H1 (cell line): ENCODE measurements at regions not wholly inside any gene's neighbourhood (a gene's known extent, or its start where the extent isn't known, plus 50 kb on each side); places are given as distances from the start of the nearest gene placed in this dataset.

ENCODE experiments used
- CTCF ChIA-PET: fragments of 300-600 bp; sonication (Branson Sonifier 250); formaldehyde crosslinking; loops from one replicate; lab custom pipeline; 2021; ENCODE audit not compliant: partially characterized antibody; lab: Charles Lee
- POLR2A ChIA-PET: fragments of 300-600 bp; sonication (Branson Sonifier 250); formaldehyde crosslinking; loops from one replicate; lab custom pipeline; 2021; ENCODE audit warnings: inconsistent platforms; ENCODE audit not compliant: partially characterized antibody; lab: Charles Lee
- DNase-seq, 2 experiments: peaks; one replicate each; pipeline versions ENCODE4 v3.0.0 to v3.0.0-alpha.2; 2010 to 2022; ENCODE audit warnings: low spot score in 2 of 2, low read depth in 1 of 2, mixed read lengths in 1 of 2
- FAIRE-seq: peaks from 2 replicates; lab custom pipeline; 2011; peaks lifted over from hg19 to GRCh38; lab: Jason Lieb, UNC
- H2AFZ ChIP-seq: 2 replicates; pipeline ENCODE4 v1.8.1; 2012; ENCODE audit warnings: low read length, inconsistent platforms
- H2AK5ac ChIP-seq: 2 replicates; pipeline ENCODE4 v1.6.1; 2013; ENCODE audit warnings: low read depth, low read length
- H2BK120ac ChIP-seq: replicated peaks from 2 replicates; pipeline ENCODE3; 2013; ENCODE audit warnings: low read depth, low read length, inconsistent platforms
- H2BK12ac ChIP-seq: 2 replicates; pipeline ENCODE4 v1.6.1; 2013; ENCODE audit warnings: low read depth, low read length
- H2BK15ac ChIP-seq: 2 replicates; pipeline ENCODE4 v1.6.1; 2013; ENCODE audit warnings: low read length
- H2BK20ac ChIP-seq: 2 replicates; pipeline ENCODE4 v1.6.1; 2013; ENCODE audit warnings: low read length
- H2BK5ac ChIP-seq: 2 replicates; pipeline ENCODE4 v1.6.1; 2013; ENCODE audit warnings: low read depth, low read length
- H3K14ac ChIP-seq: 2 replicates; pipeline ENCODE4 v1.6.1; 2013; ENCODE audit warnings: inconsistent platforms; ENCODE audit not compliant: insufficient read length
- H3K18ac ChIP-seq: 2 replicates; pipeline ENCODE4 v1.6.1; 2013; ENCODE audit warnings: low read length; ENCODE audit errors: extremely low read depth
- H3K23ac ChIP-seq: 2 replicates; pipeline ENCODE4 v1.6.1; 2013; ENCODE audit warnings: inconsistent platforms; ENCODE audit not compliant: insufficient read length
- H3K23me2 ChIP-seq: 2 replicates; pipeline ENCODE4 v1.6.1; 2013; ENCODE audit warnings: low read depth, low read length
- H3K27ac ChIP-seq: 2 replicates; pipeline ENCODE4 v1.6.1; 2011; ENCODE audit warnings: low read depth, low read length, inconsistent platforms
- H3K27me3 ChIP-seq, 4 experiments: replicated peaks in 1 of 4; 1 replicate in 1 of 4; 2 replicates in 3 of 4; pipeline versions ENCODE4 v1.6.1 to v1.8.1; 2011 to 2013; ENCODE audit warnings: low read length in 3 of 4, mild to moderate bottlenecking in 3 of 4, inconsistent platforms in 2 of 4, mixed read lengths in 2 of 4, moderate library complexity in 1 of 4; ENCODE audit not compliant: control insufficient read depth in 3 of 4, insufficient read depth in 3 of 4; ENCODE audit errors: extremely low read depth in 1 of 4
- H3K36me3 ChIP-seq, 4 experiments: 2 replicates each; pipeline versions ENCODE4 v1.6.1 to v1.8.1; 2011 to 2013; ENCODE audit warnings: mild to moderate bottlenecking in 4 of 4, low read length in 3 of 4, moderate library complexity in 2 of 4, control low read depth in 1 of 4, inconsistent platforms in 1 of 4; ENCODE audit not compliant: insufficient read depth in 4 of 4, control insufficient read depth in 2 of 4
- H3K4ac ChIP-seq: replicated peaks from 2 replicates; pipeline ENCODE3; 2013; ENCODE audit warnings: low read length, low read depth, mixed read lengths, inconsistent platforms; ENCODE audit not compliant: insufficient read length
- H3K4me1 ChIP-seq, 4 experiments: replicated peaks in 1 of 4; 1 replicate in 1 of 4; 2 replicates in 3 of 4; pipeline versions ENCODE4 v1.6.1 to v1.8.1; 2011 to 2013; ENCODE audit warnings: low read length in 3 of 4, inconsistent platforms in 2 of 4, mixed read lengths in 1 of 4; ENCODE audit not compliant: insufficient read depth in 4 of 4, control insufficient read depth in 3 of 4
- H3K4me2 ChIP-seq, 2 experiments: 2 replicates each; pipeline versions ENCODE4 v1.6.1 to v1.8.1; 2011 to 2013; ENCODE audit warnings: low read depth in 2 of 2, low read length in 2 of 2, control low read depth in 1 of 2, inconsistent platforms in 1 of 2, mild to moderate bottlenecking in 1 of 2; ENCODE audit not compliant: insufficient read depth in 1 of 2
- H3K4me3 ChIP-seq, 4 experiments: fragments of 200-600, 300-600 bp in 1 of 4; sonication (generic), shearing (Covaris generic), sonication (Bioruptor Twin) in 1 of 4; 2 replicates each; pipeline versions ENCODE4 v1.5.1 to v1.8.1; 2011 to 2016; ENCODE audit warnings: low read length in 4 of 4, low read depth in 3 of 4, control low read depth in 2 of 4, inconsistent platforms in 2 of 4, mild to moderate bottlenecking in 2 of 4, mixed read lengths in 1 of 4, moderate library complexity in 1 of 4; ENCODE audit not compliant: insufficient read depth in 2 of 4; ENCODE audit errors: extremely low read depth in 1 of 4
- H3K56ac ChIP-seq: replicated peaks from 2 replicates; pipeline ENCODE3; 2013; ENCODE audit warnings: low read depth, mild to moderate bottlenecking, mixed read lengths, low read length, inconsistent platforms; ENCODE audit not compliant: insufficient read length
- H3K79me1 ChIP-seq: 2 replicates; pipeline ENCODE4 v1.6.1; 2013; ENCODE audit warnings: low read depth, low read length, control low read depth
- H3K79me2 ChIP-seq, 2 experiments: 2 replicates each; pipeline versions ENCODE4 v1.6.1 to v1.8.1; 2012 to 2013; ENCODE audit warnings: low read length in 2 of 2, mild to moderate bottlenecking in 2 of 2, inconsistent platforms in 1 of 2; ENCODE audit not compliant: insufficient read depth in 2 of 2, control insufficient read depth in 1 of 2
- H3K9ac ChIP-seq, 4 experiments: replicated peaks in 1 of 4; 1 replicate in 1 of 4; 2 replicates in 3 of 4; pipeline versions ENCODE4 v1.6.1 to v1.8.1; 2011 to 2013; ENCODE audit warnings: low read depth in 3 of 4, low read length in 3 of 4, control low read depth in 2 of 4, mild to moderate bottlenecking in 2 of 4, moderate library complexity in 2 of 4, inconsistent platforms in 1 of 4; ENCODE audit errors: extremely low read depth in 1 of 4
- H3K9me3 ChIP-seq, 2 experiments: 2 replicates each; pipeline versions ENCODE4 v1.6.1 to v1.8.1; 2012 to 2013; ENCODE audit warnings: mild to moderate bottlenecking in 2 of 2, moderate library complexity in 2 of 2, control low read depth in 1 of 2, inconsistent platforms in 1 of 2, low read depth in 1 of 2, low read length in 1 of 2, mixed read lengths in 1 of 2; ENCODE audit not compliant: insufficient read depth in 2 of 2
- H4K20me1 ChIP-seq, 2 experiments: replicated peaks in 1 of 2; 2 replicates each; pipeline versions ENCODE3 to v1.8.1; 2011 to 2013; ENCODE audit warnings: inconsistent platforms in 2 of 2, low read length in 2 of 2, mild to moderate bottlenecking in 1 of 2; ENCODE audit not compliant: insufficient read depth in 2 of 2, control insufficient read depth in 1 of 2
- H4K5ac ChIP-seq: 2 replicates; pipeline ENCODE4 v1.6.1; 2013; ENCODE audit warnings: low read length, low read depth, mixed read lengths, inconsistent platforms; ENCODE audit not compliant: insufficient read length
- H4K8ac ChIP-seq: 2 replicates; pipeline ENCODE4 v1.8.0; 2013; ENCODE audit warnings: mild to moderate bottlenecking, moderate library complexity, low read length, inconsistent platforms; ENCODE audit not compliant: insufficient read depth; ENCODE audit errors: extremely low read depth
- H4K91ac ChIP-seq: replicated peaks from 2 replicates; pipeline ENCODE3; 2013; ENCODE audit warnings: low read length, mixed read lengths, inconsistent platforms; ENCODE audit not compliant: insufficient read length
- BRCA1 ChIP-seq: IDR thresholded peaks from 2 replicates; pipeline ENCODE4 v1.6.1; 2012; ENCODE audit warnings: low read depth, low read length, improper control_type of control experiment
- MAFK ChIP-seq: IDR thresholded peaks from 2 replicates; pipeline ENCODE4 v1.6.1; 2012; ENCODE audit warnings: low read depth, mild to moderate bottlenecking, improper control_type of control experiment, low read length
- TBP ChIP-seq: IDR thresholded peaks from 2 replicates; pipeline ENCODE4 v1.6.1; 2011; ENCODE audit warnings: low read depth, low read length, improper control_type of control experiment
- WGBS, 2 experiments: shearing (Covaris generic) in 1 of 2; methylation state at CpG; one replicate each; pipeline versions ENCODE4 v1.1.6 to v1.1.7; 2013 to 2015; ENCODE audit warnings: low lambda C conversion rate in 2 of 2, mixed read lengths in 2 of 2, inconsistent platforms in 1 of 2, low coverage in 1 of 2, missing lambda C conversion rate in 1 of 2; ENCODE audit not compliant: insufficient replicate concordance in 2 of 2, insufficient coverage in 1 of 2, insufficient read length in 1 of 2; ENCODE audit errors: extremely low coverage in 1 of 2, missing lambda C conversion rate in 1 of 2; 5-methylcytosine and 5-hydroxymethylcytosine counted together

DNA sequence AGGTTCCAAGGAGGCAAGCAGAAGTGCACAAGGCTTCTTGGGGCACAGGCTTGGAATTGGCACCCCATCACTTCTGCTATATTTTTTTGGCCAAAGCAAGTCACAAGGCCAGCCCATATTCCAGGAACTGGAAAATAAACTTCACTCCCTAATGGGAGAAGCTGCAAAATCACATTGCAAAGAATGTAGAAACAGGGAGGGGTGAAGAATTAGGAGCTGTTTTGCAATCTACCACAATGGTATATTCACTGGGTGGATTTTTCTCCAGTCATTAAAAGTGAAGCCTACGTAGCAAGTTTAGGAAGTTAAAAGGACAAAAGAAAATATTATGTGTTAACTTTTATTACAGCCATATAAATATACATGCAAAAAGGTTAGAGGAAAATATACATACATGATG is 464.8 kb downstream of the COG6 start:
- no peak overlapping the region for H3K4ac ChIP-seq
- no peak overlapping the region for H2BK15ac ChIP-seq
- H2AK5ac ChIP-seq: no peak overlapping the region
- H3K36me3 ChIP-seq: no peaks in the 10 kb centered on the region
- H4K91ac ChIP-seq: no peak overlapping the region
- TF ChIP-seq TBP: no peak
- no peak for TF ChIP-seq MAFK
- no peak for TF ChIP-seq BRCA1
- no peak overlapping the region for H3K4me2 ChIP-seq
- H3K27me3 ChIP-seq: no peaks in the 10 kb centered on the region; a peak in 1 of 7 replicates
- no peak for DNase-seq
- no peak overlapping the region for H3K4me3 ChIP-seq
- no peak overlapping the region for H2AFZ ChIP-seq
- H3K23me2 ChIP-seq: no peaks in the 10 kb centered on the region
- H3K14ac ChIP-seq: no peak overlapping the region
- no peaks in the 10 kb centered on the region for H3K79me1 ChIP-seq
- H3K27ac ChIP-seq: no peak overlapping the region
- H2BK5ac ChIP-seq: no peak overlapping the region
- peaks cover 0 to 5% of the 10 kb centered on the region in 2 experiments; a peak in 1 of 4 replicates for H3K9me3 ChIP-seq
- H3K18ac ChIP-seq: no peak overlapping the region
- no peak overlapping the region for H3K23ac ChIP-seq
- no peaks in the 10 kb centered on the region for H3K79me2 ChIP-seq
- H4K20me1 ChIP-seq: no peaks in the 10 kb centered on the region
- no peak overlapping the region for H4K5ac ChIP-seq
- WGBS, 2 experiments: 100% methylated on average over 1 of the region's 1 CpG; no CpG with 5 or more reads in 1 of the 2 experiments
- no peak for FAIRE-seq
- CTCF ChIA-PET: no interaction called here
- H3K4me1 ChIP-seq: peaks cover 0 to 3% (median 1%) of the 10 kb centered on the region in 4 experiments; a peak in 2 of 7 replicates
- H2BK20ac ChIP-seq: no peak overlapping the region
- POLR2A ChIA-PET: no interaction called here
- no peak overlapping the region for H2BK120ac ChIP-seq
- H2BK12ac ChIP-seq: no peak overlapping the region
- no peak overlapping the region for H3K9ac ChIP-seq
- no peak overlapping the region for H3K56ac ChIP-seq
- no peak overlapping the region for H4K8ac ChIP-seq
